ENCODE measurements at regions not wholly inside any gene's neighbourhood (a gene's known extent, or its start where the extent isn't known, plus 50 kb on each side); places are given as distances from the start of the nearest gene placed in this dataset.

- no peak for DNase-seq
These were observed 508.0 kb upstream of the MGMT start for GRCh38 chr10:128958834-128959690.

- DNase-seq, result no peak
These were observed 507.3 kb upstream of the MGMT start for GRCh38 chr10:128959746-128960145.

- no peak for DNase-seq
These were observed 506.5 kb upstream of the MGMT start for GRCh38 chr10:128960517-128960916.

GRCh38 chr10:128962182-128962581, 504.9 kb upstream of the MGMT start:
- DNase-seq, result no peak

GRCh38 chr10:128963211-128964099, 503.6 kb upstream of the MGMT start:
- DNase-seq, result no peak

GRCh38 chr10:128964100-128964403, 503.0 kb upstream of the MGMT start:
- DNase-seq, result no peak

- DNase-seq, result no peak
These were observed 498.9 kb upstream of the MGMT start for GRCh38 chr10:128967980-128968756.

GRCh38 chr10:128969551-128969950, 497.5 kb upstream of the MGMT start:
- DNase-seq, result no peak

GRCh38 chr10:128971374-128972035, 495.5 kb upstream of the MGMT start:
- DNase-seq, result no peak

- DNase-seq, result no peak
These were observed 495.0 kb upstream of the MGMT start for GRCh38 chr10:128972036-128972405.

GRCh38 chr10:128973221-128973620, 493.8 kb upstream of the MGMT start:
- no peak for DNase-seq

GRCh38 chr10:128976856-128977255, 490.2 kb upstream of the MGMT start:
- DNase-seq, result no peak

GRCh38 chr10:128978211-128978610, 488.8 kb upstream of the MGMT start:
- DNase-seq, result no peak

GRCh38 chr10:128979405-128979804, 487.6 kb upstream of the MGMT start:
- no peak for DNase-seq

GRCh38 chr10:128981251-128981650, 485.8 kb upstream of the MGMT start:
- DNase-seq, result no peak

- DNase-seq, result peak; percentile 59
These were observed 485.0 kb upstream of the MGMT start for GRCh38 chr10:128981881-128982615.

GRCh38 chr10:128982616-128982915, 484.5 kb upstream of the MGMT start:
- peak; percentile 36 for DNase-seq

- no peak for DNase-seq
These were observed 482.0 kb upstream of the MGMT start for GRCh38 chr10:128985036-128985435.

- DNase-seq, result no peak
These were observed 476.1 kb upstream of the MGMT start for GRCh38 chr10:128990986-128991385.

GRCh38 chr10:128992770-128993169, 474.3 kb upstream of the MGMT start:
- DNase-seq, result no peak

GRCh38 chr10:128993443-128993842, 473.6 kb upstream of the MGMT start:
- DNase-seq, result no peak

GRCh38 chr10:128993911-128994538, 473.0 kb upstream of the MGMT start:
- no peak for DNase-seq
